DND-41 (cell line): ENCODE measurements at regions not wholly inside any gene's neighbourhood (a gene's known extent, or its start where the extent isn't known, plus 50 kb on each side); places are given as distances from the start of the nearest gene placed in this dataset.

Experiments
- CTCF ChIP-seq: IDR thresholded peaks from 2 replicates; pipeline ENCODE4 v1.5.1; 2012; ENCODE audit warnings: borderline replicate concordance, low read length, moderate library complexity, mild to moderate bottlenecking; ENCODE audit not compliant: poor library complexity, severe bottlenecking; ENCODE audit errors: extremely low read depth
- EZH2 ChIP-seq: IDR thresholded peaks from 3 replicates; pipeline ENCODE4 v1.6.1; 2012; ENCODE audit warnings: borderline replicate concordance, low read depth, mild to moderate bottlenecking, moderate library complexity, low read length, inconsistent platforms; ENCODE audit not compliant: severe bottlenecking

- no peak for TF ChIP-seq EZH2
- TF ChIP-seq CTCF, result no peak
Observed at GRCh38 chr3:112718967-112719366, 78.0 kb upstream of the CCDC80 start.
